ENCODE measurements at regions not wholly inside any gene's neighbourhood (a gene's known extent, or its start where the extent isn't known, plus 50 kb on each side); places are given as distances from the start of the nearest gene placed in this dataset.

- no peak for TF ChIP-seq CTCF (conservative IDR thresholded peaks at IDR 0.05)
- no peak for TF ChIP-seq ZFX (IDR thresholded peaks at IDR 0.05)
Observed at GRCh38 chr3:166455744-166456143, 618.5 kb upstream of the BCHE start.

Data from C4-2B (cell line).